HG02852 (cell line): ENCODE measurements at regions not wholly inside any gene's neighbourhood (a gene's known extent, or its start where the extent isn't known, plus 50 kb on each side); places are given as distances from the start of the nearest gene placed in this dataset.

Experiments
- ATAC-seq: cut with Tn5 transposase; IDR thresholded peaks from one replicate; pipeline ENCODE4 v1.9.1; 2021; ENCODE audit warnings: mild to moderate bottlenecking, moderate library complexity; ENCODE audit not compliant: unreplicated experiment

GRCh38 chr3:137201066-137201465 is 243.3 kb downstream of the IL20RB start:
- ATAC-seq, result no peak

- no peak for ATAC-seq
Measured at GRCh38 chr3:137202941-137203340, 245.2 kb downstream of the IL20RB start.

GRCh38 chr3:137204409-137204808 is 246.6 kb downstream of the IL20RB start:
- no peak for ATAC-seq

- ATAC-seq, result no peak
Measured at GRCh38 chr3:137205394-137206045, 247.7 kb downstream of the IL20RB start.

- no peak for ATAC-seq
Measured at GRCh38 chr3:137207616-137208015, 249.8 kb downstream of the IL20RB start.

GRCh38 chr3:137217733-137218132 is 259.9 kb downstream of the IL20RB start:
- no peak for ATAC-seq

GRCh38 chr3:137219801-137220445 is 262.1 kb downstream of the IL20RB start:
- ATAC-seq, result no peak

- ATAC-seq, result no peak
Measured at GRCh38 chr3:137222736-137223225, 265.0 kb downstream of the IL20RB start.

- ATAC-seq, result no peak
Measured at GRCh38 chr3:137224464-137224863, 266.7 kb downstream of the IL20RB start.

GRCh38 chr3:137242836-137243400 is 285.1 kb downstream of the IL20RB start:
- no peak for ATAC-seq

- ATAC-seq, result no peak
Measured at GRCh38 chr3:137246491-137246890, 288.7 kb downstream of the IL20RB start.

- ATAC-seq, result peak; percentile 83
Measured at GRCh38 chr3:137249311-137249940, 291.6 kb downstream of the IL20RB start.

- no peak for ATAC-seq
Measured at GRCh38 chr3:137259089-137259488, 301.3 kb downstream of the IL20RB start.

- ATAC-seq, result no peak
Measured at GRCh38 chr3:137259701-137260100, 301.9 kb downstream of the IL20RB start.

- ATAC-seq, result no peak
Measured at GRCh38 chr3:137264071-137264820, 306.5 kb downstream of the IL20RB start.

- no peak for ATAC-seq
Measured at GRCh38 chr3:137264843-137265330, 307.1 kb downstream of the IL20RB start.

- ATAC-seq, result no peak
Measured at GRCh38 chr3:137282871-137283270, 325.1 kb downstream of the IL20RB start.

GRCh38 chr3:137285924-137286323 is 328.1 kb downstream of the IL20RB start:
- ATAC-seq, result no peak

GRCh38 chr3:137293086-137293485 is 335.3 kb downstream of the IL20RB start:
- ATAC-seq, result no peak

- no peak for ATAC-seq
Measured at GRCh38 chr3:137294139-137294538, 336.4 kb downstream of the IL20RB start.

- no peak for ATAC-seq
Measured at GRCh38 chr3:137294839-137295238, 337.1 kb downstream of the IL20RB start.
